ENCODE measurements at regions not wholly inside any gene's neighbourhood (a gene's known extent, or its start where the extent isn't known, plus 50 kb on each side); places are given as distances from the start of the nearest gene placed in this dataset.
"Not testable (repeated sequence)": the region's sequence is repeated elsewhere in the genome, so short reads cannot be mapped to it uniquely, and the experiment has no call there.

- ChIA-PET POLR2A (ENCODE audit: low non-redundant PET) (no interaction called here), CTCF (no interaction called here)
- Histone ChIP-seq H3K27me3 (replicated peaks; ENCODE audit: insufficient read depth, low read depth, low read length, poor library complexity) (no peaks in the 10 kb centered on the region), H3K36me3 (ENCODE audit: insufficient read depth, low read length, poor library complexity, severe bottlenecking) (no peaks in the 10 kb centered on the region), H3K4me1 (ENCODE audit: insufficient read depth, low read length, poor library complexity, severe bottlenecking) (no peaks in the 10 kb centered on the region), H3K4me3 (ENCODE audit: low read depth, low read length, poor library complexity, severe bottlenecking) (no peak overlapping the region), H3K27ac (ENCODE audit: low read depth, low read length, poor library complexity, severe bottlenecking) (no peak overlapping the region), H3K9me3 (ENCODE audit: low read depth, low read length, poor library complexity, severe bottlenecking) (no peaks in the 10 kb centered on the region)
- no peak for TF ChIP-seq CTCF (conservative IDR thresholded peaks at IDR 0.05; ENCODE audit: low read depth, low read length)
- TF ChIP-seq EZH2 (IDR thresholded peaks at IDR 0.05; ENCODE audit: borderline replicate concordance, low read depth, low read length, poor library complexity, severe bottlenecking), result no peak
- no TSS peak for BruUV-seq (replicated peaks)
- DNase-seq (ENCODE audit: low spot score), result no peak
- intact Hi-C loops (cut with micrococcal nuclease; ENCODE audit: unreplicated experiment), result no loop called here
Measured at GRCh38 chr4:19566041-19566440, 685.7 kb upstream of the SLIT2 start.

- H3K27me3 ChIP-seq (replicated peaks; ENCODE audit: insufficient read depth, low read depth, low read length, poor library complexity), result no peaks in the 10 kb centered on the region
- intact Hi-C loops (cut with micrococcal nuclease; ENCODE audit: unreplicated experiment), result no loop called here
- no peak for DNase-seq (ENCODE audit: low spot score)
- TF ChIP-seq CTCF (conservative IDR thresholded peaks at IDR 0.05; ENCODE audit: low read depth, low read length) (no peak), EZH2 (IDR thresholded peaks at IDR 0.05; ENCODE audit: borderline replicate concordance, low read depth, low read length, poor library complexity, severe bottlenecking) (no peak)
- no peak overlapping the region for H3K27ac ChIP-seq (ENCODE audit: low read depth, low read length, poor library complexity, severe bottlenecking)
- H3K4me1 ChIP-seq (ENCODE audit: insufficient read depth, low read length, poor library complexity, severe bottlenecking), result no peaks in the 10 kb centered on the region
- H3K36me3 ChIP-seq (ENCODE audit: insufficient read depth, low read length, poor library complexity, severe bottlenecking), result no peaks in the 10 kb centered on the region
- CTCF ChIA-PET, result no interaction called here
- no peak overlapping the region for H3K4me3 ChIP-seq (ENCODE audit: low read depth, low read length, poor library complexity, severe bottlenecking)
- no peaks in the 10 kb centered on the region for H3K9me3 ChIP-seq (ENCODE audit: low read depth, low read length, poor library complexity, severe bottlenecking)
- no TSS peak for BruUV-seq (replicated peaks)
- POLR2A ChIA-PET (ENCODE audit: low non-redundant PET), result no interaction called here
Measured at GRCh38 chr4:19562456-19562855, 689.2 kb upstream of the SLIT2 start.

GRCh38 chr4:19557161-19557560, 694.5 kb upstream of the SLIT2 start:
- H3K27me3 ChIP-seq (replicated peaks; ENCODE audit: insufficient read depth, low read depth, low read length, poor library complexity), result no peaks in the 10 kb centered on the region
- intact Hi-C loops (cut with micrococcal nuclease; ENCODE audit: unreplicated experiment), result no loop called here
- CTCF ChIA-PET, result no interaction called here
- no peak overlapping the region for H3K27ac ChIP-seq (ENCODE audit: low read depth, low read length, poor library complexity, severe bottlenecking)
- no peak for TF ChIP-seq EZH2 (IDR thresholded peaks at IDR 0.05; ENCODE audit: borderline replicate concordance, low read depth, low read length, poor library complexity, severe bottlenecking)
- TF ChIP-seq CTCF (conservative IDR thresholded peaks at IDR 0.05; ENCODE audit: low read depth, low read length), result no peak
- no peak overlapping the region for H3K4me3 ChIP-seq (ENCODE audit: low read depth, low read length, poor library complexity, severe bottlenecking)
- POLR2A ChIA-PET (ENCODE audit: low non-redundant PET), result no interaction called here
- no peaks in the 10 kb centered on the region for H3K4me1 ChIP-seq (ENCODE audit: insufficient read depth, low read length, poor library complexity, severe bottlenecking)
- no peaks in the 10 kb centered on the region for H3K36me3 ChIP-seq (ENCODE audit: insufficient read depth, low read length, poor library complexity, severe bottlenecking)
- DNase-seq (ENCODE audit: low spot score), result no peak
- no peaks in the 10 kb centered on the region for H3K9me3 ChIP-seq (ENCODE audit: low read depth, low read length, poor library complexity, severe bottlenecking)
- no TSS peak for BruUV-seq (replicated peaks)

GRCh38 chr4:19556276-19556675, 695.4 kb upstream of the SLIT2 start:
- H3K9me3 ChIP-seq (ENCODE audit: low read depth, low read length, poor library complexity, severe bottlenecking); CTCF ChIA-PET; H3K4me3 ChIP-seq (ENCODE audit: low read depth, low read length, poor library complexity, severe bottlenecking); POLR2A ChIA-PET (ENCODE audit: low non-redundant PET); H3K36me3 ChIP-seq (ENCODE audit: insufficient read depth, low read length, poor library complexity, severe bottlenecking); intact Hi-C loops (cut with micrococcal nuclease; ENCODE audit: unreplicated experiment); H3K27ac ChIP-seq (ENCODE audit: low read depth, low read length, poor library complexity, severe bottlenecking); H3K27me3 ChIP-seq (replicated peaks; ENCODE audit: insufficient read depth, low read depth, low read length, poor library complexity); H3K4me1 ChIP-seq (ENCODE audit: insufficient read depth, low read length, poor library complexity, severe bottlenecking); BruUV-seq (replicated peaks); DNase-seq (ENCODE audit: low spot score): not testable (repeated sequence)
